Calu3 (cell line): ENCODE measurements at regions not wholly inside any gene's neighbourhood (a gene's known extent, or its start where the extent isn't known, plus 50 kb on each side); places are given as distances from the start of the nearest gene placed in this dataset.
"Not testable (repeated sequence)": the region's sequence is repeated elsewhere in the genome, so short reads cannot be mapped to it uniquely, and the experiment has no call there.

Source experiments
- BruUV-seq: library from RNA; stranded (reverse); fragments of 400-500 nt; replicated peaks from 2 replicates; lab custom pipeline; 2021; lab: Mats Ljungman, UMichigan
- CTCF ChIA-PET: fragments of 300-600 bp; sonication (Branson Sonifier 250); formaldehyde crosslinking; loops from one replicate; lab custom pipeline; 2022; ENCODE audit warnings: antibody characterized with exemption; lab: Charles Lee
- DNase-seq: peaks from one replicate; pipeline ENCODE4 v3.0.0; 2022
- H3K27ac Mint-ChIP-seq: one replicate; pipeline ENCODE4 v1.8.0; 2022; ENCODE audit warnings: mixed read lengths; ENCODE audit not compliant: unreplicated experiment
- H3K27me3 Mint-ChIP-seq: one replicate; pipeline ENCODE4 v1.8.0; 2022; ENCODE audit warnings: mixed read lengths; ENCODE audit not compliant: unreplicated experiment
- H3K36me3 Mint-ChIP-seq: one replicate; pipeline ENCODE4 v1.8.0; 2022; ENCODE audit warnings: mild to moderate bottlenecking, moderate library complexity, mixed read lengths; ENCODE audit not compliant: insufficient read depth, unreplicated experiment
- H3K4me1 Mint-ChIP-seq: one replicate; pipeline ENCODE4 v1.8.0; 2022; ENCODE audit warnings: mild to moderate bottlenecking, low read depth, mixed read lengths; ENCODE audit not compliant: unreplicated experiment
- H3K4me3 Mint-ChIP-seq: one replicate; pipeline ENCODE4 v1.8.0; 2022; ENCODE audit warnings: mild to moderate bottlenecking, low read depth, moderate library complexity, mixed read lengths; ENCODE audit not compliant: unreplicated experiment
- H3K9me3 Mint-ChIP-seq: one replicate; pipeline ENCODE4 v1.8.0; 2022; ENCODE audit warnings: low read depth, mixed read lengths; ENCODE audit not compliant: unreplicated experiment
- intact Hi-C: fragments of 100-400 bp; cut with micrococcal nuclease; formaldehyde crosslinking; loops from one replicate; pipeline ENCODE4 v1.10.0; 2022; ENCODE audit not compliant: unreplicated experiment
- TF ChIP-seq, protein P1 (sequence below): fragments of 200-600 bp; IDR thresholded peaks from one replicate; pipeline ENCODE4 v1.8.0; 2022; ENCODE audit warnings: antibody characterized with exemption; ENCODE audit not compliant: unreplicated experiment

DNA sequence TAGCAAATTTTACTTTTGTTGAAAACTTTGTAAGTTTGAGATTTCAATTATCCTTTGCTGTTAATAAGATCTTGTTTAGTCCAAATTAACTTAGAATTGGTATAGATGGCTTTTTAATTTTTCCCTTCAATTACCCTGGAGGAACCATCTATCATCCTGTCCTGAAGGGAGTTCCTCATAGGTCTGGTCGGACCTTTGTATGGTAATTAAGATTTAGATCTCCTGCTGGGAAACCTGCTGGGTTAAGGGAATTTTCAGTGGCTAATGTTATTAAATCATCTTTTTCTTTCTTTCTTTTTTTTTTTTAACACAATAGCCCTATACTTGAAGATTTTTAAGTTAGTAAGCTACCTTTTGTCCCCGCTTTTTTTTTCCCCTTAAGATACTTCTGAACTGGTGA is 63.0 kb upstream of the PRMT8 start:
- TF ChIP-seq, protein P1, sequence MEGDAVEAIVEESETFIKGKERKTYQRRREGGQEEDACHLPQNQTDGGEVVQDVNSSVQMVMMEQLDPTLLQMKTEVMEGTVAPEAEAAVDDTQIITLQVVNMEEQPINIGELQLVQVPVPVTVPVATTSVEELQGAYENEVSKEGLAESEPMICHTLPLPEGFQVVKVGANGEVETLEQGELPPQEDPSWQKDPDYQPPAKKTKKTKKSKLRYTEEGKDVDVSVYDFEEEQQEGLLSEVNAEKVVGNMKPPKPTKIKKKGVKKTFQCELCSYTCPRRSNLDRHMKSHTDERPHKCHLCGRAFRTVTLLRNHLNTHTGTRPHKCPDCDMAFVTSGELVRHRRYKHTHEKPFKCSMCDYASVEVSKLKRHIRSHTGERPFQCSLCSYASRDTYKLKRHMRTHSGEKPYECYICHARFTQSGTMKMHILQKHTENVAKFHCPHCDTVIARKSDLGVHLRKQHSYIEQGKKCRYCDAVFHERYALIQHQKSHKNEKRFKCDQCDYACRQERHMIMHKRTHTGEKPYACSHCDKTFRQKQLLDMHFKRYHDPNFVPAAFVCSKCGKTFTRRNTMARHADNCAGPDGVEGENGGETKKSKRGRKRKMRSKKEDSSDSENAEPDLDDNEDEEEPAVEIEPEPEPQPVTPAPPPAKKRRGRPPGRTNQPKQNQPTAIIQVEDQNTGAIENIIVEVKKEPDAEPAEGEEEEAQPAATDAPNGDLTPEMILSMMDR, result no peak
- CTCF ChIA-PET, result no interaction called here
- intact Hi-C loops, result no loop called here
- Mint-ChIP-seq H3K27me3 (peaks cover 16% of the 10 kb centered on the region), H3K36me3 (no peaks in the 10 kb centered on the region), H3K4me1 (no peaks in the 10 kb centered on the region), H3K9me3 (peaks cover 3% of the 10 kb centered on the region), H3K27ac (no peak overlapping the region), H3K4me3 (no peak overlapping the region)
- BruUV-seq, result no TSS peak
- DNase-seq, result no peak

DNA sequence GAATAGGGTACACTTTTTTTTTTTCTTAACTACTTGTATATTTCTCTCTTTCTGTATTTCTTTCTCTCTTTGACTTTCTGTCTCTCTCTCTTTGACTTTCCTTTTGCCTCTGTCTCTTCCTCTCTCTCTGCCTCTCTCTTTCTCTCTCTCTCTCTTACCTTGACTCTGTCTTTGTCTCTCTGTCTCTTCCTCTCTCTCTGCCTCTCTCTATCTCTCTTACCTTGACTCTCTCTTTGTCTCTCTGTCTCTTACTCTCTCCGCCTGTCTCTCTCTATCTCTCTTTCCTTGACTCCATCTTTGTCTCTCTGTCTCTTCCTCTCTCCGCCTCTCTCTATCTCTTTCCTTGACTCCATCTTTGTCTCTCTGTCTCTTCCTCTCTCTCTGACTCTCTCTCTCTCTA is 62.4 kb upstream of the PRMT8 start:
- Mint-ChIP-seq H3K4me1 (no peaks in the 10 kb centered on the region), H3K36me3 (no peaks in the 10 kb centered on the region), H3K4me3 (no peak overlapping the region), H3K27ac (no peak overlapping the region), H3K9me3 (peaks cover 3% of the 10 kb centered on the region), H3K27me3 (peaks cover 18% of the 10 kb centered on the region)
- intact Hi-C loops, result no loop called here
- CTCF ChIA-PET, result interaction anchor here (0.7 kb wide), 1 partner anchor 1787 kb away, joined by 3 read pairs; no protein-coding TSS in a partner anchor
- TF ChIP-seq, protein P1, result no peak
- DNase-seq, result no peak
- BruUV-seq, result no TSS peak

DNA sequence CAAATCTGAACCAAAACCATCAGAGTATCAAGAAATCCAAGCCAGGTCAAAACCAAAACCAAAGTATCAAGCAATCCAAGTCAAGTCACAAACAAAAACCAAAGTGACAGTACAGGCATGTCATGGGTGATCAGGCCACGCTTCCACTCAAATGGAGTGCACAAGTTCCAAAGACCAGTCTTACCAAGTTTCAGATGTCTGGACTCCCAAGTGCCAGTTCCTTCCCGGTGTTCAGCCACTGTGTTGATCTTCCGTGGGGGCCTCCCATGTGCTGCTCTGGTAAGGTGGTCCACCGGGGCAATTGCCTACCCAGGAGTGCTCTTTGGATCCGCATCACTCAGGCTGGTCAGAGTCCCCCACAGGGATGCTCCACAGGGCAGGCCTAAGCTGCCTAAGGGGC is 61.5 kb upstream of the PRMT8 start:
- H3K4me3 Mint-ChIP-seq, H3K9me3 Mint-ChIP-seq, H3K4me1 Mint-ChIP-seq, H3K36me3 Mint-ChIP-seq, BruUV-seq, H3K27ac Mint-ChIP-seq, CTCF ChIA-PET, intact Hi-C loops, DNase-seq: not testable (repeated sequence)
- peaks cover 26% of the 10 kb centered on the region for H3K27me3 Mint-ChIP-seq

DNA sequence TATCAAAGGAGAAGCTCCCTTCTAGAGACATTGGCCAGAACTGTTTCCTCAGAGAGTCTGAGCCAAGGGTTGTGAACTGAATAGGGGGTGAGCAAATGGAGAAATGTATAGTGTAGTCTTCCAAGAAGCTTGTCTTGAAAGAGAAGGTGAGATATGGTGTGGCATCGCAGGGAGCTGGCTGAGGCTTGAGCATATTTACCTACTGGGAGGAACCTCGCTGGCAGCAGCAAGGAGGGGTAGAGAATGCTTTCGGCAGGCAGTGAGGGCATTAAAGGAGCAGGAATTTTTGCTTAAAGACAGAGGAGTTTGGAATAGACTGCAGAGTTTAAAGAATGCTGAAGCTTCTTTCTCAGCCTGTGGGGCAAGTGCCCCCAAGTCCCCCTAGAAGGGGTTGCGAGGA is 59.3 kb upstream of the PRMT8 start:
- no TSS peak for BruUV-seq
- Mint-ChIP-seq H3K27me3 (peaks cover 32% of the 10 kb centered on the region), H3K36me3 (no peaks in the 10 kb centered on the region), H3K4me1 (no peaks in the 10 kb centered on the region), H3K27ac (no peak overlapping the region), H3K4me3 (no peak overlapping the region), H3K9me3 (peaks cover 3% of the 10 kb centered on the region)
- no peak for DNase-seq
- TF ChIP-seq, protein P1, result no peak
- CTCF ChIA-PET, result no interaction called here
- intact Hi-C loops, result no loop called here

DNA sequence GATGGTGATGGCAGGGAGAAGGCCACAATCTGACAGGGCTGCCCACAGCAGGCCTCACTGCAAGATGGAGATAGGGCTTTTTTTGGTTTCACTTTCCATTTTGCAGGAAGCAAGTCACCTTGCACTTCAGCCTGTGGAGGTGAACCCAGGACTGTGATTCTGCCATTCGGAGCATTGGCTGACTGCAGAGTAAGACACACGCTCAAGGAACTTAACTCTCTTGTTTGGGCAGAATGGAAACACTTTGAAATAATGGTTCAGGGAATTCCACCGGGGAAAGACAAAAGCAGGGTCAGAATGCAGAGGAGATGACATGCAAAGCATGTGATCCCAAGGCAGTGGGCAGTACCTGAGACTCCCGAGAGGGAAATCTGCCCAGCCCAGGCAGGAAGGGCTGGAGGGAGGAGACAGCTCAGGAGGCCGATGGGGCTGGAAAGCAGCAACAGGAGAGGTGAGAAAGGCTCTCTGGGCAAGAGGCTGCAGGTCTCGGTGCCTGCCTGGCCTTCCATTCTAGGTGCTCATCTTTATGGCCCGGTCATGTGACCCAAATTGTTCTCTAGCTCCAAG is 58.7 kb upstream of the PRMT8 start:
- H3K9me3 Mint-ChIP-seq, result peaks cover 3% of the 10 kb centered on the region
- H3K4me3 Mint-ChIP-seq, result no peak overlapping the region
- TF ChIP-seq, protein P1, result no peak
- no peaks in the 10 kb centered on the region for H3K36me3 Mint-ChIP-seq
- CTCF ChIA-PET, result no interaction called here
- no TSS peak for BruUV-seq
- intact Hi-C loops, result no loop called here
- no peaks in the 10 kb centered on the region for H3K4me1 Mint-ChIP-seq
- H3K27ac Mint-ChIP-seq, result no peak overlapping the region
- DNase-seq, result no peak
- peaks cover 32% of the 10 kb centered on the region for H3K27me3 Mint-ChIP-seq
